Hematopoietic multipotent progenitor cell treated with erythropoietin and hydrocortisone succinate and interleukin-3 and kit ligand, for 15 days (in vitro differentiated cells): ENCODE measurements at regions not wholly inside any gene's neighbourhood (a gene's known extent, or its start where the extent isn't known, plus 50 kb on each side); places are given as distances from the start of the nearest gene placed in this dataset.
"Not testable (repeated sequence)": the region's sequence is repeated elsewhere in the genome, so short reads cannot be mapped to it uniquely, and the experiment has no call there.

Experiments used
- DNase-seq: peaks from one replicate; pipeline ENCODE4 v3.0.0-alpha.2; 2015; ENCODE audit warnings: low spot score

DNA sequence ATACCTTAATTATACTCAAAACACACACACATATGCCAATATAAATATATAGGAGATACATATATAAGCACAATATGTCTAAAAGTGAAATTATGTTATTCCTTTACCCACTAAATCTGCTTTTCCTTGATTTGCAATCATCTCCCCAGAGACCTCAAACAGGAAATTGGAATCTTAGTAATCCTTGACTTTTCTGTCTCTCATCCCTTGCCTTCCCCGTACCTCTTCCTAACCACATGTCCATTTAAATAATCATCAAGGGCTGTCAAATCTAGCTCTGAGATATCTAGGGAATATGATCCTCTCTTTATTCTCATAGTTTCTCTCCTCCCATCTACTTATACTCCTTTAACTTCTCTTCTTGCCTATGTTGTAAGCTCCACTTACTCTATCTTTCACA is 336.6 kb downstream of the HGF start:
- no peak for DNase-seq

DNA sequence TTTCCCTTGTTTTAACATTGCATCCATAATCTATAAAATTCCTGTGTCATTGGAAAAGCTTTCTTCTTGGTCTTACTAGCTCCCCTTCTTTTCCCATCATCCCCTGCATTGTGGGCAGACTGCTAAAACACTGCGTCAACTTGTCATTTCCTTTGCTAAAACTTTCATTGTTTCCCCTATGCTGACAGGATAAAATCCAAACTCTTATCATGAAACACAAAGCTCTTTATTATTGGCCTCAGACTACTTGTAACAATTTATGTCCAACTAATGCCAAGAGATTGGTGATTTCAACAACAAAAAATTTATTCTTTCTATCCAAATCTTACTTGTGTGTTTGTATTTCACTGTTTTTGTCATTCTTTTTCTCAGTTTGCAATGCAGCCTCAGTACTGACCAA is 339.1 kb downstream of the HGF start:
- DNase-seq = no peak

DNA sequence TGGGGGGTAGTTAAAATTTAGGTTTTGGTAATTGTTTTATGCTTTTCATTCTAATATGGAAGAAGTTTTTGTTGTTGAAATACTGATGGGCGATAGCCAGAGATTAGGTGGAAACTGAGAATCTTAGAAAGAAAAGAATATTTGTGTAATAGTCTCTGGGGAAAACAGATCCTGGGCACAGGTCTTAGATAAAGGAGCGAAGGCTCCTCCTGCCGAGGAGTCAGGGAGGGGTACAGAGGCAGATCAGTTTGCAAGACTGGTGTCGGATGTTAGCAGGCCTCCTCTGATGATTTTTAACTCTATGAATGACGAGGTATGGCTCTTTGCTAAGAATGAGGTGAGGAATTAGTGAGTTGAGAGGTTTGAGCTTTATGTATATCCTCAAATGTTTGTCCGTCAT is 339.7 kb downstream of the HGF start:
- no peak for DNase-seq

DNA sequence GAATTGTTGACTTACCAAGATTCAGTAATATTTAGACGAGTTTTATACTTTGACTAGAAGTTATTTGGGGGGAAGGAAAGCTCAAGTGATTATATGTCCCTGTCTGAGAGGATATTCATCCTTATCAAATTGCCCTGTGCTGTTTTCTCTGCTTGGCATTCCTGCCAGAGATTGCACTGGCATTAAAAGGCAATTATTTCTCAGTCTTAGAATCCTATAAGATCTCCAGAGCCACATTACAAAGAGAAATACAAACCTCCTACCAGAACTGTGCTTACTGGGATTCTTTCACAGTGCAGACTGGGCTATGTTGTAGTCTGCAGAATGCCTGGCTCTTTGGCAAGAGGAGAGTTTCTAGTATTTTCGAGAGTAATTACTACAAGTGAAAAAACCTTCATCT is 342.4 kb downstream of the HGF start:
- no peak for DNase-seq

DNA sequence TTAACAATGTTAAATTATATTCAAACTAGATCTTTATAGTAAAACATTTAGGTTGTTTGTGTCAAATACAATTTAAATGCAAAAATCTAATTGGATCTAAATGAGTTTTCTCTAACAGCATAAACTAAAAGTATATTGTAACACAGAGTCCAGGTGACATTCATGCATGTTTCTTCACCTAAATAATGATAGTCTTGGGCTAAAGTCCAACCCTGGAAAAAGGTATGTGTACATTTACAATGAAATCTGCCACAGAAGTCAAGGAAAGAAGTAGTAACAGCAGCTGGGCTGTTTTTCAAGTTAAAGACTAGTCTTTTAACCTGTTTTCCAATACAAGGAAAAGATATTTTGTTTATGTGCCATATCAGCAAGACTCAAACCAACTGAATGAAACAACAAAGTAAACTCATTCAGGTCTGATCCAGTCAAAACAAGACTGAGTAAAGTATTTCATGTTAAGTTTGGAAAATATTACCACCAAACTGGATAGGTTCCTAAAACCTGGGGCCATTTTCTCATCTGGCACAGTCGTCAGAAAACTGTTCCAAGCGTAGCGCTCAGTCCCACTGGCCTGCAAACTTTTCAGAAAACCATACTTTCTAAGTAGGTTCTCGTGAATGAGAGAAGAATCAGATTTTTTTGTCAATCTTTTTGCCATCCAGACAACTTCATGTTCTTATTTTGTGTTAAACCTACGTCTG is 349.2 kb downstream of the HGF start:
- DNase-seq = no peak

DNA sequence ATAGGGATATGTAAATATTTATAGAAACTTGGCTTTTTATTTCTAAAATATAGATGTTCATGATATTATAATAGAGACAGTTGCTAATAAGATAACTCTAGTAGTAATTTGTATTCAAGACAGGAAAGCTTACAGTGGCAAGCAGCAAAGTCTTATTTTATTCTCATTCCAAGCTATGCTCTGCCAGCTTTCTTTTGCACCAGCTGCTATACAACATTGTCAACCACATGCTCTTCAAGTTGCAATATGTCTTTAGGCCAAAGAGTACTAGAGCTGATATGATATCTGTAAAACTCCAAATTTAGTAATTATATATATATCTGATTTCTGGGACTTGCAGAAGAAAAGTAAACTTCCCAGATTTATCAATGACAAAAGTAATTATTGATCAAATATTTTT is 350.1 kb downstream of the HGF start:
- no peak for DNase-seq

DNA sequence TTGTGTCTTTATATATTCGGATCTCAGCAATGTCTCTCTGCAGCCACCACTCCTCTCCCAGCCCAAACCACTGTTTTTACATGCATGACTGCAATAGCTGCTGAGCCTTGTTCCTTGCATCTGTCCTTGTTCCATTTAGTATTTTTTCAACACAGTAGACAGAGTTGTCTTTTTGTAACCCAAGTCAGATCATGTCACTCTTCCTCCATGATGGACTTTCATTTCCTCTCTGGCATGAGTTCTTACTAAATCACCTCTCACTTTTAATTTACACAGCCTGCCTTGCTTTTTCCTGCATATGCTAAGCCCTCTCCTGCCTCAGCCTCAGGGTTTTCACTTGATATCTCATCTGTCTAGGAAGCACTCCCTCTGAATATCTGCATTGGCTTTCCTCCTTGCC is 353.2 kb downstream of the HGF start:
- no peak for DNase-seq

GRCh38 chr7:81415181-81415580 is 354.7 kb downstream of the HGF start:
- DNase-seq = no peak

DNA sequence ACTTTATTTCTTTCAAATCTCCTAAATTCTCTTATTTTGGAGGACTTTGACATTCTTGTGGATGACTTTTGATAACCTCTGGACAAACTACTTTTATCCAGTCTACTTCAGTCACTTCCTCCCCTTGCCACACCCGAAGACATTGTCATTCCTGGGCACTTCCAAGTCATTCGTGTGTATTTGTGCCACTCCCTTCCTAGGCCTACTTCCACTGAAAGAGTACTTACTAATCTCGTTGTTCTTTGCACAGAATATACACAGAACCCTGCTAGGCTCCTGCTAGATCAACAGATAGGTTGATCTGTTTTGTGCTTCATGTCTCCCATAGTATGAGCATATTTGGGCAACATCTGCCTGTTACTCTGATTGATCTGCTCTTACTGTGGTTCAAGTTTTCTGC is 355.4 kb downstream of the HGF start:
- DNase-seq = no peak

- no peak for DNase-seq
These were observed 359.3 kb downstream of the HGF start for GRCh38 chr7:81410471-81411117.

GRCh38 chr7:81408728-81409127 is 361.1 kb downstream of the HGF start:
- DNase-seq = no peak

DNA sequence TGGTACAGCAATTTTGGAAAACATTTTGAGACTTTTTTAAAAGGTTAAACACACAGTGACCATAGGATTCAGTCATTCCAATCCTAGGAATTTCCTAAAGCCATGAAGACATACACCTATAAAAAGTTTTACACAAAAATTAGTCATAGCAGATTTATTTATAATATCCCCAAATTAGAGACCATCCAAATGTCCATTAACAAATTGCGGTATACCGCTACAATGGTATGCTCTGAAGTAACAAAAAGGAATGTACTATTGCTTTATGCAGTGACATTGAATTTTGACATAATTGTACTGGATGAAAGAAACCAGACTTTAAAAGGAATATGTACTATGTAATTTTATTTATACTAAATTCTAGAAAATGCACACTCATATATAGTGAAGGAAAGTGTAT is 362.8 kb downstream of the HGF start:
- DNase-seq = no peak

GRCh38 chr7:81404669-81405068 is 365.2 kb downstream of the HGF start:
- no peak for DNase-seq

- no peak for DNase-seq
These were observed 367.6 kb downstream of the HGF start for GRCh38 chr7:81402227-81402626.

DNA sequence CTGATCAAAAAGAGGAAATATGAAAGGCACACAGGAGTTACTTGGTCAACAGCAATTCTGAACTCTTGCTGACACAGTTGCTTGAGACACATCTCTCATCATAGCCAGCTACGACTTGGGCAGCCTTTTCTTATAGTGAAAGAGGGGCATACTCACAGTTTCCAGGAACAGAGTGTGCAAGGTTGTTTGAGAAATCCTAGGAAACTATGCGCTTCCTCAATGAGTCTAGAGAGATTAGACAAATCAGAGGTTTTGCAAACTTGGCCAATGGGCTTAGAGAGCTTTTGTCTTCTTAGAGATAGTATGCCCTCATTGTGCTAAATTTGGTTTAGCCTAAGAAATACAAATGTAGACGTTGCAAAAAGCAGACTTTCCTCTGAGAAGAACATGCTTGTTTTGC is 370.4 kb downstream of the HGF start:
- no peak for DNase-seq

- DNase-seq = no peak
These were observed 375.8 kb downstream of the HGF start for GRCh38 chr7:81394029-81394428.

DNA sequence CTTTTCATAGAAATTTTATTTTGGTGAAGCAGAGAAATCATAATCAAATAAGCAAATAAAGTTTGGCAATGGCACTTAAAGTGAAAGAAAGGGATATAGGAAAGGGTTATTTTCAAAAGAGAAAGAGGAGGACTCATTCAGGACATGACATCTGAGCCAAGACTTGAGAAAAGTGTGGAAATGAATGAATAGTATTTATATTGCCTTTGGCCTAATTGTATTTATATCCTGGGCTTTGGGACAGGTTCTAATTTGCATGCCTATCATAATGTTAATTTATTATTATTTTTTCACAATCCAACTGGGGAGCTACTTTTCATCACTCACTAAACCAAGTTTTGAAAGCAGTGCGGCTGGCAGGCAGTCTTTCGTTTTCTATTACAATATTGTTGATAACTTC is 376.8 kb downstream of the HGF start:
- no peak for DNase-seq

DNA sequence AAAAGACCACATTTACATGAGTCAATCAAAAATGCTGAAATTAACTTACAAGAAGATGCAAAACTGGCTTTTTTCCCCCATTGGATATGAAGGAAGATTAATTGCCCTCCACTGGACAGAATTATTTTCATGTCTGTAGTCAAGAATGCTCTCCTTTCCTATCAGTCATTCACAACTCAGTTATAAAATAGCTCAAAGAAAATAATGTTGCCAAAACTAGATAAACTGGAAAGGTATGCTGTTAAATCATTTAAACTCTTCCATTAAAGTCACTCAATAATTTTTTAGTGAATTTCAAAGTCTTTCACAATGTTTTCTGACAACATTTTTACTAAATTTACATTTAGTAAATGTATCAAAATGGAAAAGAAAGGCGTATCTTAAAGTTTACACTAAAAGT is 384.5 kb downstream of the HGF start:
- no peak for DNase-seq

- no peak for DNase-seq
These were observed 386.0 kb downstream of the HGF start for GRCh38 chr7:81383846-81384245.

- not testable (repeated sequence) for DNase-seq
These were observed 395.2 kb downstream of the HGF start for GRCh38 chr7:81374641-81375040.

DNA sequence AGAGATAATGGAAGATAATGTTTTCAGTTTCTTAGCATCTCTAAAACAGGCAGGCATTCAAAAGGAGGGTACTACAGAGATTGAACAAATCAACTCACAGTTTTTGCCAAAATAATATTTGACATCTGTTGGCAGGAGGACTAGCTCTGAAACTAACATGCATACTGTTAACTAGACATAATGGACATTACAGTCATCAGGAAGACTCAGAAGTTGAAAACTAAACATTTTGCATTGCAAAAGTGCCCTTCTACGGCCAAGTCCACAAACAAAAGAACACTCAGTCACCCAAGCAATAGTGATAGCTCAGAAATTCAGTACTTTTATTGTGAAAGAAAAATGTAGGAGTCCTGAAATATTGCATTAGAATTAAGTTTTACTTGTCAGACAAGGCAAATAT is 399.0 kb downstream of the HGF start:
- DNase-seq = no peak

DNA sequence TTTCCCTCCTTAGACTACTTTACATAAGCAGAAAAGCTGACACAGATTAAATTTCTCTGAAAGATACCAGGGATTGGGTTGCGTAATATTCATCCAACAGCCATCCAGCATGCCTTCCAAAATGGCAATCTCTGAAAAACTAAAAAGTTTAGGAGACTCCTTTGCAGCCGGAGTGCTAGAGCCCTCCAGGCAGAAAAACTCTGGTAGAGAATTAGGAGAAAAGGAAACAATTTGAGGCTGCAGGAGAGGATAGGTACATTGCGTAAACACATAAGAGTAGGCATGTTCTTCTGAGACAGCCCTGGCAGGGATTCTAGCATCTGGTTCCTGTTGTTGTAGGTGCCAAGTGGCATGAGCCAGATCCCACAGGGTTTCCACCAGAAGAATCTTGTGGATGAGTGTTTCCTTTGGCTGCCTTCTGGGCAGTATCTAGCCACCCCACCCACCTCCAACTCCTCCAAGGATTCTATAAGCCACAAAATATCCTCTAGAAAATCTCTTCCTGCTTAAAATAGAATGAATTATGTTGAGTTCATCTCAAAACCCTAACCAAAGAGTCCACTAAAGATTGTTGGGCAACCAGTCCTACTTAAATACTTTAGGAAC is 402.4 kb downstream of the HGF start:
- no peak for DNase-seq

GRCh38 chr7:81366546-81366945 is 403.3 kb downstream of the HGF start:
- no peak for DNase-seq
